ENCODE measurements at regions not wholly inside any gene's neighbourhood (a gene's known extent, or its start where the extent isn't known, plus 50 kb on each side); places are given as distances from the start of the nearest gene placed in this dataset.

GRCh38 chr10:89119651-89120050 lies 87.5 kb downstream of the CH25H start:
- CTCF ChIA-PET: interaction anchor here (1.0 to 1.7 kb wide), 3 partner anchors 8 to 132 kb away, joined by 4 to 5 read pairs (median 4); no protein-coding TSS in a partner anchor
- no peak for TF ChIP-seq POLR2AphosphoS5 (IDR thresholded peaks at IDR 0.05; ENCODE audit: insufficient read depth, low read depth, low read length)
- no peak for TF ChIP-seq FOS (IDR thresholded peaks at IDR 0.05; ENCODE audit: borderline replicate concordance, insufficient read depth, low read length)
- TF ChIP-seq MYC (IDR thresholded peaks at IDR 0.05; ENCODE audit: low read depth, low read length): no peak
- TF ChIP-seq, protein P1, sequence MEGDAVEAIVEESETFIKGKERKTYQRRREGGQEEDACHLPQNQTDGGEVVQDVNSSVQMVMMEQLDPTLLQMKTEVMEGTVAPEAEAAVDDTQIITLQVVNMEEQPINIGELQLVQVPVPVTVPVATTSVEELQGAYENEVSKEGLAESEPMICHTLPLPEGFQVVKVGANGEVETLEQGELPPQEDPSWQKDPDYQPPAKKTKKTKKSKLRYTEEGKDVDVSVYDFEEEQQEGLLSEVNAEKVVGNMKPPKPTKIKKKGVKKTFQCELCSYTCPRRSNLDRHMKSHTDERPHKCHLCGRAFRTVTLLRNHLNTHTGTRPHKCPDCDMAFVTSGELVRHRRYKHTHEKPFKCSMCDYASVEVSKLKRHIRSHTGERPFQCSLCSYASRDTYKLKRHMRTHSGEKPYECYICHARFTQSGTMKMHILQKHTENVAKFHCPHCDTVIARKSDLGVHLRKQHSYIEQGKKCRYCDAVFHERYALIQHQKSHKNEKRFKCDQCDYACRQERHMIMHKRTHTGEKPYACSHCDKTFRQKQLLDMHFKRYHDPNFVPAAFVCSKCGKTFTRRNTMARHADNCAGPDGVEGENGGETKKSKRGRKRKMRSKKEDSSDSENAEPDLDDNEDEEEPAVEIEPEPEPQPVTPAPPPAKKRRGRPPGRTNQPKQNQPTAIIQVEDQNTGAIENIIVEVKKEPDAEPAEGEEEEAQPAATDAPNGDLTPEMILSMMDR (IDR thresholded peaks at IDR 0.05; ENCODE audit: extremely low read depth in 1 of 2, insufficient read depth in 1 of 2, low read depth in 1 of 2, low read length in 2 of 2): no peak
- TF ChIP-seq POLR2A (IDR thresholded peaks at IDR 0.05; ENCODE audit: low read depth, low read length): no peak
- TF ChIP-seq GATA2 (IDR thresholded peaks at IDR 0.05; ENCODE audit: insufficient read depth, insufficient read length, low read depth, low read length): no peak
- TF ChIP-seq JUN (IDR thresholded peaks at IDR 0.05; ENCODE audit: borderline replicate concordance, insufficient read depth, insufficient read length, low read depth): no peak
- no peak for TF ChIP-seq EZH2 (IDR thresholded peaks at IDR 0.05; ENCODE audit: borderline replicate concordance, low read depth, low read length, severe bottlenecking)
- TF ChIP-seq, protein P2, sequence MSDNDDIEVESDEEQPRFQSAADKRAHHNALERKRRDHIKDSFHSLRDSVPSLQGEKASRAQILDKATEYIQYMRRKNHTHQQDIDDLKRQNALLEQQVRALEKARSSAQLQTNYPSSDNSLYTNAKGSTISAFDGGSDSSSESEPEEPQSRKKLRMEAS (IDR thresholded peaks at IDR 0.05; ENCODE audit: insufficient read depth, insufficient read length): no peak
- Histone ChIP-seq H3K9me3 (replicated peaks; ENCODE audit: control insufficient read depth, insufficient read depth, low read length) (no peaks in the 10 kb centered on the region), H3K4me1 (ENCODE audit: control insufficient read depth, extremely low read depth, insufficient read depth, low read length) (peaks cover 40% of the 10 kb centered on the region), H3K79me2 (ENCODE audit: control insufficient read depth, insufficient read depth, low read length) (no peaks in the 10 kb centered on the region), H3K27me3 (ENCODE audit: control insufficient read depth in 2 of 2, insufficient read depth in 2 of 2, low read length in 2 of 2) (no peaks in the 10 kb centered on the region), H3K4me3 (replicated peaks in 1 of 3; ENCODE audit: insufficient read depth in 1 of 3, low read depth in 1 of 3, low read length in 3 of 3) (no peak overlapping the region), H3K36me3 (ENCODE audit: control insufficient read depth in 2 of 2, extremely low read depth in 1 of 2, insufficient read depth in 2 of 2, low read length in 2 of 2) (no peaks in the 10 kb centered on the region), H4K20me1 (replicated peaks; ENCODE audit: control insufficient read depth, extremely low read depth, insufficient read depth, low read length) (no peaks in the 10 kb centered on the region), H3K9me1 (replicated peaks; ENCODE audit: control insufficient read depth, extremely low read depth, insufficient read depth, low read length) (no peaks in the 10 kb centered on the region), H3K4me2 (ENCODE audit: insufficient read depth, low read length) (no peak overlapping the region), H2AFZ (ENCODE audit: low read depth, low read length) (peak overlapping the region; percentile 13), H3K27ac (ENCODE audit: insufficient read depth, low read depth, low read length) (no peak overlapping the region), H3K9ac (replicated peaks; ENCODE audit: extremely low read depth, insufficient read depth, low read length) (no peak overlapping the region)
- POLR2A ChIA-PET: no interaction called here
- DNase-seq (ENCODE audit: low read depth, low spot score): peak; percentile 67
- dilution Hi-C loops (cut with MboI; ENCODE audit: extremely low pct_ligation_motif_present, low sequenced_read_pairs): no loop called here
- intact Hi-C loops (cut with micrococcal nuclease): loop anchor here (5.0 kb wide), 1 partner anchor 208 kb away; the partner anchor contains the start of gene IFIT3
- no peak for FAIRE-seq
- no TSS peak for BruUV-seq (replicated peaks)
